PC-3 (cell line): ENCODE measurements at regions not wholly inside any gene's neighbourhood (a gene's known extent, or its start where the extent isn't known, plus 50 kb on each side); places are given as distances from the start of the nearest gene placed in this dataset.

ENCODE experiments used
- ATAC-seq: fragments of 200-7000 bp; cut with Tn5 transposase; 2 replicates; pipeline ENCODE4 v1.9.1; 2020; ENCODE audit warnings: mild to moderate bottlenecking, moderate library complexity
- BruUV-seq: library from RNA; stranded (reverse); fragments of 400-500 nt; replicated peaks from 2 replicates; lab custom pipeline; 2021; lab: Mats Ljungman, UMichigan
- CTCF ChIA-PET: fragments of 300-600 bp; sonication (Branson Sonifier 250); formaldehyde crosslinking; loops from one replicate; lab custom pipeline; 2022; ENCODE audit warnings: antibody characterized with exemption; lab: Charles Lee
- POLR2A ChIA-PET: fragments of 300-600 bp; sonication (Branson Sonifier 250); formaldehyde crosslinking; loops from one replicate; lab custom pipeline; 2022; ENCODE audit warnings: antibody characterized with exemption; ENCODE audit not compliant: unreplicated experiment; lab: Charles Lee
- DNase-seq: peaks from one replicate; pipeline ENCODE4 v3.0.0-alpha.2; 2015
- H2AFZ ChIP-seq: fragments of 300-600 bp; sonication (generic); 2 replicates; pipeline ENCODE4 v1.6.0; 2016; ENCODE audit warnings: antibody characterized with exemption, low read length
- H3F3A ChIP-seq: fragments of 300-600 bp; sonication (generic); one replicate; pipeline ENCODE4 v1.6.0; 2017; ENCODE audit warnings: antibody characterized with exemption, low read length, control low read depth, mild to moderate bottlenecking; ENCODE audit not compliant: unreplicated experiment
- H3K27ac ChIP-seq: fragments of 300-600 bp; sonication (generic); 2 replicates; pipeline ENCODE4 v1.5.1; 2016; ENCODE audit warnings: mild to moderate bottlenecking, low read length
- H3K27me3 ChIP-seq: fragments of 300-600 bp; sonication (generic); 2 replicates; pipeline ENCODE4 v1.6.1; 2016; ENCODE audit warnings: low read length, mixed read lengths
- H3K36me3 ChIP-seq: fragments of 300-600 bp; sonication (generic); 2 replicates; pipeline ENCODE4 v1.6.1; 2016; ENCODE audit warnings: low read depth, mixed run types, low read length, mixed read lengths
- H3K4me1 ChIP-seq: fragments of 300-600 bp; sonication (generic); 2 replicates; pipeline ENCODE4 v1.5.1; 2016; ENCODE audit warnings: low read length; ENCODE audit not compliant: insufficient read depth
- H3K4me2 ChIP-seq: fragments of 300-600 bp; sonication (generic); 2 replicates; pipeline ENCODE4 v1.6.0; 2016; ENCODE audit warnings: low read length
- H3K4me3 ChIP-seq: fragments of 300-600 bp; sonication (generic); 2 replicates; pipeline ENCODE4 v1.5.1; 2016; ENCODE audit warnings: mild to moderate bottlenecking, low read length, mixed read lengths
- H3K79me2 ChIP-seq: fragments of 300-600 bp; sonication (generic); 2 replicates; pipeline ENCODE4 v1.6.1; 2017; ENCODE audit warnings: low read length, mixed read lengths
- H3K9ac ChIP-seq: fragments of 300-600 bp; sonication (generic); 2 replicates; pipeline ENCODE4 v1.6.0; 2016; ENCODE audit warnings: mild to moderate bottlenecking, low read length
- H3K9me2 ChIP-seq: fragments of 300-600 bp; sonication (generic); replicated peaks from 2 replicates; pipeline ENCODE4 v1.6.1; 2016; ENCODE audit warnings: mixed run types, low read length, mixed read lengths
- H3K9me3 ChIP-seq: fragments of 300-600 bp; sonication (generic); 2 replicates; pipeline ENCODE4 v1.6.1; 2016; ENCODE audit warnings: low read length, mixed read lengths
- H4K20me1 ChIP-seq: fragments of 300-600 bp; sonication (generic); 2 replicates; pipeline ENCODE4 v1.6.1; 2016; ENCODE audit warnings: low read length, mixed read lengths
- EZH2 ChIP-seq: fragments of 300-600 bp; sonication (generic); IDR thresholded peaks from one replicate; pipeline ENCODE4 v1.6.1; 2017; ENCODE audit warnings: antibody characterized with exemption, mild to moderate bottlenecking, low read length; ENCODE audit not compliant: unreplicated experiment
- EZH2phosphoT487 ChIP-seq: fragments of 300-600 bp; sonication (generic); IDR thresholded peaks from 2 replicates; pipeline ENCODE4 v1.6.1; 2018; ENCODE audit warnings: mild to moderate bottlenecking, antibody characterized with exemption, low read length, borderline replicate concordance
- intact Hi-C: fragments of 100-400 bp; cut with micrococcal nuclease; formaldehyde crosslinking; loops from 2 replicates; pipeline ENCODE4 v1.9.0; 2023
- TF ChIP-seq, protein P1 (sequence below): fragments of 300-600 bp; sonication (generic); conservative IDR thresholded peaks from 2 replicates; pipeline ENCODE4 v1.5.1; 2017; ENCODE audit warnings: antibody characterized with exemption, low read depth, mild to moderate bottlenecking, low read length

DNA sequence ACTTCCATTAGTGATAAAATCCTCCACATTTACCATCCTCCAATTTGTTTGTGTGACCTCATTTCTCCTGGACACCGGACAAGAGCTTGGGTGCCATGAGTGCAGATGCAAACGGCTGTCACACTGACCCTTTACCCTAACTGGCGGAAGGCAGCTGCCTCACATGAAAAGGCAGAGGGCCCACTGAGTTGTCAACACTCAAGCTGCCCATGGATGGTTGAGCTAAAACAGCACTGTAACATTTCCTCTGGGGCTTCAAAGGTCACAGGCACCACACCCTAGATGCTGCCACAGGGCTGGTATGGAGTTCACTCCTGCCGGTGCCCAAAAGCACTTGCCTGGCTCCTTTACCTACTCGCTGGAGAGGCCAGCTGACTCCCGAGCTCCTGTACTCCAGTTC is 653.4 kb downstream of the KCNT2 start:
- DNase-seq (no peak), ATAC-seq (no peak)
- Histone ChIP-seq H3K9me3 (no peaks in the 10 kb centered on the region), H3K27me3 (no peaks in the 10 kb centered on the region), H2AFZ (no peak overlapping the region), H3K9me2 (no peaks in the 10 kb centered on the region), H3K4me1 (no peaks in the 10 kb centered on the region), H3K36me3 (no peaks in the 10 kb centered on the region), H3F3A (no peaks in the 10 kb centered on the region), H3K9ac (no peak overlapping the region), H4K20me1 (no peaks in the 10 kb centered on the region), H3K4me2 (no peak overlapping the region), H3K27ac (no peak overlapping the region), H3K79me2 (no peaks in the 10 kb centered on the region), H3K4me3 (no peak overlapping the region)
- TF ChIP-seq, protein P1, sequence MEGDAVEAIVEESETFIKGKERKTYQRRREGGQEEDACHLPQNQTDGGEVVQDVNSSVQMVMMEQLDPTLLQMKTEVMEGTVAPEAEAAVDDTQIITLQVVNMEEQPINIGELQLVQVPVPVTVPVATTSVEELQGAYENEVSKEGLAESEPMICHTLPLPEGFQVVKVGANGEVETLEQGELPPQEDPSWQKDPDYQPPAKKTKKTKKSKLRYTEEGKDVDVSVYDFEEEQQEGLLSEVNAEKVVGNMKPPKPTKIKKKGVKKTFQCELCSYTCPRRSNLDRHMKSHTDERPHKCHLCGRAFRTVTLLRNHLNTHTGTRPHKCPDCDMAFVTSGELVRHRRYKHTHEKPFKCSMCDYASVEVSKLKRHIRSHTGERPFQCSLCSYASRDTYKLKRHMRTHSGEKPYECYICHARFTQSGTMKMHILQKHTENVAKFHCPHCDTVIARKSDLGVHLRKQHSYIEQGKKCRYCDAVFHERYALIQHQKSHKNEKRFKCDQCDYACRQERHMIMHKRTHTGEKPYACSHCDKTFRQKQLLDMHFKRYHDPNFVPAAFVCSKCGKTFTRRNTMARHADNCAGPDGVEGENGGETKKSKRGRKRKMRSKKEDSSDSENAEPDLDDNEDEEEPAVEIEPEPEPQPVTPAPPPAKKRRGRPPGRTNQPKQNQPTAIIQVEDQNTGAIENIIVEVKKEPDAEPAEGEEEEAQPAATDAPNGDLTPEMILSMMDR: no peak
- no peak for TF ChIP-seq EZH2phosphoT487
- TF ChIP-seq EZH2: no peak
- ChIA-PET CTCF (no interaction called here), POLR2A (no interaction called here)
- BruUV-seq: no TSS peak
- intact Hi-C loops: no loop called here

DNA sequence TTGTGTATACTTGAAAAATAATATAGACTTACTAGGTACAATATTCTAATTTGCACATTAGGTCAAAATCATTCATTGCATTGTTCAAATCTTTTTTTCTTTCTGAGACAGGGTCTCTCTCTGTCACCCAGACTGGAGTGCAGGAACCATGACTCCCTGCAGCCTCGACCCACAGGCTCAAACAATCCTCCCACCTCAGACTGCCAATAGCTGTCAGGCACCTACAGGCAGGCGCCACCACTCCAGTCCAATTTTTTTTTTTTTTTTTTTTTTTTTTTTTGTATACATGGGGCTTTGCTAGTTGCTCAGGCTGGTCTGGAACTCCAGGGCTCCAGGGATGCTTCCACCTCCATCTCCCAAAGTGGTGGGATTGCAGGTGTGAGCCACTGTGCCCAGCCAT is 656.9 kb downstream of the KCNT2 start:
- H3K9ac ChIP-seq: no peak overlapping the region
- no peaks in the 10 kb centered on the region for H3K4me1 ChIP-seq
- H3K36me3 ChIP-seq: no peaks in the 10 kb centered on the region
- H3K9me3 ChIP-seq: no peaks in the 10 kb centered on the region
- DNase-seq (no peak), ATAC-seq (no peak)
- TF ChIP-seq, protein P1: no peak
- TF ChIP-seq EZH2 (no peak), EZH2phosphoT487 (no peak)
- H2AFZ ChIP-seq: no peak overlapping the region
- H3K9me2 ChIP-seq: no peaks in the 10 kb centered on the region
- no peaks in the 10 kb centered on the region for H3K27me3 ChIP-seq
- no peaks in the 10 kb centered on the region for H3K79me2 ChIP-seq
- no peaks in the 10 kb centered on the region for H4K20me1 ChIP-seq
- no peak overlapping the region for H3K27ac ChIP-seq
- no peak overlapping the region for H3K4me2 ChIP-seq
- no peak overlapping the region for H3K4me3 ChIP-seq
- POLR2A ChIA-PET: no interaction called here
- BruUV-seq: no TSS peak
- intact Hi-C loops: no loop called here
- CTCF ChIA-PET: no interaction called here
- H3F3A ChIP-seq: no peaks in the 10 kb centered on the region

DNA sequence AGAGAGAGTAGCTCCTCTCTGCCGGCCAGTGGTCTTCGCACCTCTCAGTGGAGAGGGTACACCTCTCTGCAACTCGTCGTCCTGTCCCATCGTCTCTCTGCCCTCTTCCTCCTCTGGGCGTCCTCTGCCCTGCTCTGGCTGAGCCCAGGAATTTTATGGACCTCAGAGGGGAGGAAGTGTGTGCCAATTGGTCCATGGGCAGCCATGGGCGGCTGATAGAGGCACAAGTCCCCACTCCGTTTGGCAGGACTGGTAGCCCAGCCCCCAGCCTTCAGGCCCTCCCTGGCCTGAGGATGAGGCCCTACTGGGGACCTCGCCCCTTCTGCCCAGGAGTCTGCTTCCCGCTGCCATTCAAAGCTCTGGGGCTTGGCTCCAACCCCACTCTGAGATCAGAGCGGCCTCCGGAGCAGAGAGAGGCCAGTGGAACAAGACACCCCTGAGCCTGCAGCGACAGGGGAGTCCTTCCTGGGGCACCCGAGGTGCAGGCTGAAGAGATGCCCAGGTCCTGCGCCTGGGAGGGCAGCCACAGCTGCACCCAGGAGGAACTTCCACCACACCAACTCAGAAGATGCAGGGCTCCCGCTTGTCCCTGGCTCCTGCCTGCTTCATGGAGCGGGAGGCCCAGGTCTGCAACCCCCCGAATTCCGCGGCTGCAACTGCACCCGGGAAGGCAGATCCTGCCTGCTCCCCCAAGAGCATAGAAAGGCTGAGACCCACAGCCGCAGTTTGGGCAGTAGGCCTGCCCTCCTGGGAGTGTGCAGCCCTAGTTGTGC is 659.9 kb downstream of the KCNT2 start:
- no peaks in the 10 kb centered on the region for H3K9me3 ChIP-seq
- no peak for TF ChIP-seq EZH2
- no peak for TF ChIP-seq EZH2phosphoT487
- TF ChIP-seq, protein P1: no peak
- H3K4me3 ChIP-seq: no peak overlapping the region
- H3K27me3 ChIP-seq: no peaks in the 10 kb centered on the region
- POLR2A ChIA-PET: no interaction called here
- no peaks in the 10 kb centered on the region for H3K4me1 ChIP-seq
- no peak overlapping the region for H2AFZ ChIP-seq
- no peak for ATAC-seq
- H3F3A ChIP-seq: no peaks in the 10 kb centered on the region
- H4K20me1 ChIP-seq: no peaks in the 10 kb centered on the region
- CTCF ChIA-PET: no interaction called here
- H3K9ac ChIP-seq: no peak overlapping the region
- H3K36me3 ChIP-seq: no peaks in the 10 kb centered on the region
- no peaks in the 10 kb centered on the region for H3K79me2 ChIP-seq
- no TSS peak for BruUV-seq
- H3K27ac ChIP-seq: no peak overlapping the region
- H3K9me2 ChIP-seq: no peaks in the 10 kb centered on the region
- intact Hi-C loops: no loop called here
- no peak for DNase-seq
- no peak overlapping the region for H3K4me2 ChIP-seq
